ENCODE measurements at regions not wholly inside any gene's neighbourhood (a gene's known extent, or its start where the extent isn't known, plus 50 kb on each side); places are given as distances from the start of the nearest gene placed in this dataset.

GRCh38 chr6:154605178-154605881 lies 94.8 kb upstream of the CNKSR3 start:
- no peak for DNase-seq
- H3K4me3 Mint-ChIP-seq (ENCODE audit: low read depth, unreplicated experiment) = no peak overlapping the region
- CTCF ChIA-PET = no interaction called here
- H3K4me1 Mint-ChIP-seq (ENCODE audit: low read depth, unreplicated experiment) = peaks cover 7% of the 10 kb centered on the region
- no peaks in the 10 kb centered on the region for H3K27me3 Mint-ChIP-seq (ENCODE audit: unreplicated experiment)
- no TSS peak for BruUV-seq (replicated peaks)
- H3K9me3 Mint-ChIP-seq (ENCODE audit: low read depth, unreplicated experiment) = no peaks in the 10 kb centered on the region
- no peak for TF ChIP-seq CTCF (IDR thresholded peaks at IDR 0.05; ENCODE audit: unreplicated experiment)
- H3K27ac Mint-ChIP-seq (ENCODE audit: unreplicated experiment) = no peak overlapping the region
- intact Hi-C loops (cut with micrococcal nuclease; ENCODE audit: unreplicated experiment) = no loop called here
- H3K36me3 Mint-ChIP-seq (ENCODE audit: insufficient read depth, unreplicated experiment) = no peaks in the 10 kb centered on the region

DNA sequence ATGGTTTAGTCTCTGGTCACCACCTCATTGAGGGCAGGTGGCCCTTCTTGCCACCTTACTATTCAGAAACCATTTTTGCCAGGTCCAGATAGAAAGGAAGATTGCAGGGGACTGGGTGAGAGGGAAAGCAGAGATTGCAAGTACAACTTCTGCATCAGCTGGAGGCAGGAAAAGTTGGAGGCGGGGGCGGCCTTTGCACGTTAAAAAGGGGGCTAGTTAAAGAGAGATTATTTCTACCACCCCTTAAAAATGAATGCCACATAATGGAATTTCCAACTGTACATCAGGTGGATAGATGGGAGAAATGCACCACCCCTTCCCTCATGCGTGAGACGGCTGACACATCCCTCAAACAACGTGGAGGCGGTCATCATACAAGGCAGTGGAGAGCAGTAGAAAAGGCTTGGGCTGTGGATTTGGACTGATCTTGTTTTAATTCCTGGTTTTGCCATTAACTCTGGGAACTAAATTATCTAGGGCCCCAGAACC lies 95.4 kb upstream of the CNKSR3 start:
- intact Hi-C loops (cut with micrococcal nuclease; ENCODE audit: unreplicated experiment) = no loop called here
- no peak for TF ChIP-seq CTCF (IDR thresholded peaks at IDR 0.05; ENCODE audit: unreplicated experiment)
- DNase-seq = no peak
- H3K27me3 Mint-ChIP-seq (ENCODE audit: unreplicated experiment) = no peaks in the 10 kb centered on the region
- no peaks in the 10 kb centered on the region for H3K36me3 Mint-ChIP-seq (ENCODE audit: insufficient read depth, unreplicated experiment)
- peaks cover 7% of the 10 kb centered on the region for H3K4me1 Mint-ChIP-seq (ENCODE audit: low read depth, unreplicated experiment)
- CTCF ChIA-PET = no interaction called here
- BruUV-seq (replicated peaks) = no TSS peak
- no peaks in the 10 kb centered on the region for H3K9me3 Mint-ChIP-seq (ENCODE audit: low read depth, unreplicated experiment)
- H3K4me3 Mint-ChIP-seq (ENCODE audit: low read depth, unreplicated experiment) = no peak overlapping the region
- no peak overlapping the region for H3K27ac Mint-ChIP-seq (ENCODE audit: unreplicated experiment)

- peak overlapping the region; percentile 39 for H3K27ac Mint-ChIP-seq (ENCODE audit: unreplicated experiment)
- DNase-seq = peak; percentile 1
- H3K4me1 Mint-ChIP-seq (ENCODE audit: low read depth, unreplicated experiment) = peaks cover 7% of the 10 kb centered on the region
- H3K36me3 Mint-ChIP-seq (ENCODE audit: insufficient read depth, unreplicated experiment) = no peaks in the 10 kb centered on the region
- CTCF ChIA-PET = no interaction called here
- H3K4me3 Mint-ChIP-seq (ENCODE audit: low read depth, unreplicated experiment) = no peak overlapping the region
- no peaks in the 10 kb centered on the region for H3K27me3 Mint-ChIP-seq (ENCODE audit: unreplicated experiment)
- BruUV-seq (replicated peaks) = no TSS peak
- intact Hi-C loops (cut with micrococcal nuclease; ENCODE audit: unreplicated experiment) = no loop called here
- TF ChIP-seq CTCF (IDR thresholded peaks at IDR 0.05; ENCODE audit: unreplicated experiment) = no peak
- H3K9me3 Mint-ChIP-seq (ENCODE audit: low read depth, unreplicated experiment) = no peaks in the 10 kb centered on the region
Measured at GRCh38 chr6:154606457-154606856, 96.0 kb upstream of the CNKSR3 start.

DNA sequence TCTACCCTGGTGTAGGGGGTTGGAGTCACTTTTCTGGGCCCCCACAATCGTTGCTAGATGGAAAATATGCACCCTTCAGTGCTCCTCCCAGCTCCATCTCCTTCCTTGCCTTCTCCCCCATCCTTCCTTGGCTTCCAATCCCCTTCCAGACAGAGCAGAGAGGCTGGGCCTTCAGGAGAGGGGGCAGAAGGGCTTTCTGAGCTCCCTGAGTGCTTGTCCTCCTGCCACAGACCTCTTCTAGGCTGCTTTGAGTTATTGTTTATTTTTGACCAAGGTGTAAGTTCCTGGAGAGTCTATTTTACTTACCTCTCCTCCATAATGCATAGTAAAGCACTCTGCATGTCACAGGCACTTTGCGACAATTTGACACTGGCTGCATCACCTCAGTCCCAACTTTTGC lies 96.4 kb upstream of the CNKSR3 start:
- Mint-ChIP-seq H3K4me3 (ENCODE audit: low read depth, unreplicated experiment) (no peak overlapping the region), H3K4me1 (ENCODE audit: low read depth, unreplicated experiment) (peaks cover 7% of the 10 kb centered on the region), H3K27me3 (ENCODE audit: unreplicated experiment) (no peaks in the 10 kb centered on the region), H3K27ac (ENCODE audit: unreplicated experiment) (peak overlapping the region; percentile 39), H3K9me3 (ENCODE audit: low read depth, unreplicated experiment) (no peaks in the 10 kb centered on the region), H3K36me3 (ENCODE audit: insufficient read depth, unreplicated experiment) (no peaks in the 10 kb centered on the region)
- TF ChIP-seq CTCF (IDR thresholded peaks at IDR 0.05; ENCODE audit: unreplicated experiment) = no peak
- intact Hi-C loops (cut with micrococcal nuclease; ENCODE audit: unreplicated experiment) = no loop called here
- DNase-seq = no peak
- no TSS peak for BruUV-seq (replicated peaks)
- CTCF ChIA-PET = no interaction called here

Data from Calu3 (cell line).